HEK293T (cell line): ENCODE measurements at regions not wholly inside any gene's neighbourhood (a gene's known extent, or its start where the extent isn't known, plus 50 kb on each side); places are given as distances from the start of the nearest gene placed in this dataset.
A peak's percentile ranks its signal among the peaks of the same experiment; 100 is the strongest.

ENCODE experiments used
- CTCF ChIA-PET: fragments of 350-600 bp; formaldehyde crosslinking; extraction: SDS; loops from one replicate; lab custom pipeline; 2021; ENCODE audit warnings: antibody characterized with exemption, inconsistent platforms; lab: Yijun Ruan, JAX
- POLR2A ChIA-PET: fragments of 350-600 bp; formaldehyde crosslinking; extraction: SDS; loops from one replicate; lab custom pipeline; 2020; ENCODE audit warnings: antibody characterized with exemption, inconsistent platforms; lab: Yijun Ruan, JAX
- DNase-seq: peaks from one replicate; pipeline ENCODE4 v3.0.0; 2012; ENCODE audit warnings: mixed read lengths; ENCODE audit errors: extremely low spot score
- ARNT ChIP-seq: fragments of 450-650 bp; IDR thresholded peaks from 2 replicates; pipeline ENCODE4 v1.6.1; 2017; ENCODE audit warnings: mild to moderate bottlenecking
- BHLHE40 ChIP-seq: fragments of 450-650 bp; IDR thresholded peaks from 2 replicates; pipeline ENCODE4 v1.6.1; 2016; ENCODE audit warnings: mild to moderate bottlenecking, moderate library complexity, borderline replicate concordance
- CTBP1 ChIP-seq: fragments of 450-650 bp; IDR thresholded peaks from 2 replicates; pipeline ENCODE4 v1.6.1; 2016; ENCODE audit warnings: borderline replicate concordance
- ELF4 ChIP-seq: fragments of 450-650 bp; IDR thresholded peaks from 2 replicates; pipeline ENCODE4 v1.6.1; 2017; ENCODE audit warnings: antibody characterized with exemption
- FOXA1 ChIP-seq: fragments of 450-650 bp; IDR thresholded peaks from 2 replicates; pipeline ENCODE4 v1.6.1; 2016; ENCODE audit warnings: mild to moderate bottlenecking
- FOXK2 ChIP-seq: fragments of 450-650 bp; IDR thresholded peaks from 2 replicates; pipeline ENCODE4 v1.6.1; 2016; ENCODE audit warnings: mild to moderate bottlenecking
- FOXM1 ChIP-seq: fragments of 450-650 bp; IDR thresholded peaks from 2 replicates; pipeline ENCODE4 v1.6.1; 2017; ENCODE audit warnings: mild to moderate bottlenecking, borderline replicate concordance
- HDGF ChIP-seq: fragments of 450-650 bp; IDR thresholded peaks from 2 replicates; pipeline ENCODE4 v1.6.1; 2017; ENCODE audit warnings: antibody characterized with exemption, borderline replicate concordance
- L3MBTL2 ChIP-seq: fragments of 450-650 bp; conservative IDR thresholded peaks from 2 replicates; pipeline ENCODE4 v1.6.1; 2016; ENCODE audit warnings: mild to moderate bottlenecking
- LEF1 ChIP-seq: fragments of 450-650 bp; IDR thresholded peaks from 2 replicates; pipeline ENCODE4 v1.6.1; 2017; ENCODE audit warnings: mild to moderate bottlenecking, borderline replicate concordance
- NFRKB ChIP-seq: fragments of 450-650 bp; IDR thresholded peaks from 2 replicates; pipeline ENCODE4 v1.6.1; 2016; ENCODE audit warnings: mild to moderate bottlenecking, moderate library complexity
- SP1 ChIP-seq: fragments of 450-650 bp; IDR thresholded peaks from 2 replicates; pipeline ENCODE4 v1.6.1; 2017
- SUZ12 ChIP-seq: fragments of 450-650 bp; IDR thresholded peaks from 2 replicates; pipeline ENCODE4 v1.6.1; 2016; ENCODE audit warnings: mild to moderate bottlenecking
- TARDBP ChIP-seq: fragments of 450-650 bp; IDR thresholded peaks from 2 replicates; pipeline ENCODE4 v1.6.1; 2016
- ZNF384 ChIP-seq: fragments of 450-650 bp; IDR thresholded peaks from 2 replicates; pipeline ENCODE4 v1.6.1; 2016
- TF ChIP-seq, protein P1 (sequence below): fragments of 450-650 bp; IDR thresholded peaks from 2 replicates; pipeline ENCODE4 v1.6.1; 2016

GRCh38 chr18:22267225-22267624 lies 97.8 kb downstream of the GATA6 start:
- ChIA-PET POLR2A (no interaction called here), CTCF (interaction anchor here (1.1 kb wide), 1 partner anchor 13 kb away, joined by 3 read pairs; no protein-coding TSS in a partner anchor)
- no peak for DNase-seq
- TF ChIP-seq NFRKB (no peak), BHLHE40 (no peak), ARNT (no peak), ZNF384 (no peak), LEF1 (no peak), TARDBP (no peak), SUZ12 (no peak), CTBP1 (no peak), FOXM1 (no peak), FOXA1 (no peak), L3MBTL2 (no peak)
- TF ChIP-seq, protein P1, sequence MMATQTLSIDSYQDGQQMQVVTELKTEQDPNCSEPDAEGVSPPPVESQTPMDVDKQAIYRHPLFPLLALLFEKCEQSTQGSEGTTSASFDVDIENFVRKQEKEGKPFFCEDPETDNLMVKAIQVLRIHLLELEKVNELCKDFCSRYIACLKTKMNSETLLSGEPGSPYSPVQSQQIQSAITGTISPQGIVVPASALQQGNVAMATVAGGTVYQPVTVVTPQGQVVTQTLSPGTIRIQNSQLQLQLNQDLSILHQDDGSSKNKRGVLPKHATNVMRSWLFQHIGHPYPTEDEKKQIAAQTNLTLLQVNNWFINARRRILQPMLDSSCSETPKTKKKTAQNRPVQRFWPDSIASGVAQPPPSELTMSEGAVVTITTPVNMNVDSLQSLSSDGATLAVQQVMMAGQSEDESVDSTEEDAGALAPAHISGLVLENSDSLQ = no peak

DNA sequence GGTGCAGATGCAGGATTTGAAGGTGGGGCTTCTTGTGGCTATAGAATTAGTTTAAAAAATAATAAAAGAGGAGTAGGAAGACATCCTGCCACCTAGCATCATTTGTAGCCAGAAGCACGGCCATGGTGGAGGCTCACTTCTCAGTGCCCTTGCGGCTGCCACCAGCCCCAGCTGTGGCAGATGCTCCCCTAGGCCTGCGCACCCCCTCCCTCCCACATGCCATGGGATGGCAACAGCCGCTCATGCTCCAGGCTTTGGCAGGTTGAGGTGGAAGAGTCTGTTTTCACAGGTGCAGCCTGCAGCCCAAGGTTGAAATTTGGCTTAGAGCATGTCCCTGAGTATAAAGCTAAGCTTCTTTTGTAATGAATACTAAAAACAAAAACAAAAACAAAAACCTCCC lies 96.4 kb downstream of the GATA6 start:
- ChIA-PET POLR2A (no interaction called here), CTCF (no interaction called here)
- TF ChIP-seq SUZ12 = no peak
- TF ChIP-seq ARNT = no peak
- no peak for TF ChIP-seq ELF4
- no peak for TF ChIP-seq SP1
- no peak for TF ChIP-seq FOXA1
- TF ChIP-seq CTBP1 = no peak
- no peak for TF ChIP-seq ZNF384
- TF ChIP-seq BHLHE40 = no peak
- no peak for TF ChIP-seq FOXK2
- TF ChIP-seq L3MBTL2 = no peak
- DNase-seq = no peak

GRCh38 chr18:22260208-22260820 lies 90.9 kb downstream of the GATA6 start:
- ChIA-PET POLR2A (no interaction called here), CTCF (no interaction called here)
- no peak for DNase-seq
- TF ChIP-seq FOXA1 (no peak), SUZ12 (no peak), ARNT (no peak)
- TF ChIP-seq, protein P1 = no peak

DNA sequence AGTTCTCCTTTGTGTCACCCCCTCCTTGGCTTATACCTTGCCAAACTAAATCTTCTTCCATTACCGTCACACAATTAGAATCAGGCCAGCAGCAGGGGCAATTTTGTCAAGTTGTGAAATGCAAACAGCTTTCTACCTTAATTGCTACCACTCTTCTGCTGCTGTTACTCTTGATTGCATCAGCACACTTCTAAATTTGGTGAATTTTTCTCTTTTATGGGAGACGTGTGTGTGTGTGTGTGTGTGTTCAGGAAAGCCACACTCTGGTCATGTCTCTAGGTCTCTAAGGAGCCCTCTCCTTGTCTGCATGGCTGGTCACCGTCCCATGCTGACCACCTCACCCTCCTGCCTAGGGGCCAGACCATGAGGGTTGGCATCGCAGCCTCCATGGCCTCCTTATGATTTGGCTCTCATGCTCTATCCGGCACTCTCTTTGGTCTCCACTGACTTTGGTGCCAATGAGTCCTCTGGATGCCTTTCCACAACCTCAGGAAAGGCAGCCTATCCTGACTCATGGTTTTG lies 87.7 kb downstream of the GATA6 start:
- POLR2A ChIA-PET = interaction anchor here (0.5 kb wide), 1 partner anchor 361 kb away, joined by 4 read pairs; no protein-coding TSS in a partner anchor

DNA sequence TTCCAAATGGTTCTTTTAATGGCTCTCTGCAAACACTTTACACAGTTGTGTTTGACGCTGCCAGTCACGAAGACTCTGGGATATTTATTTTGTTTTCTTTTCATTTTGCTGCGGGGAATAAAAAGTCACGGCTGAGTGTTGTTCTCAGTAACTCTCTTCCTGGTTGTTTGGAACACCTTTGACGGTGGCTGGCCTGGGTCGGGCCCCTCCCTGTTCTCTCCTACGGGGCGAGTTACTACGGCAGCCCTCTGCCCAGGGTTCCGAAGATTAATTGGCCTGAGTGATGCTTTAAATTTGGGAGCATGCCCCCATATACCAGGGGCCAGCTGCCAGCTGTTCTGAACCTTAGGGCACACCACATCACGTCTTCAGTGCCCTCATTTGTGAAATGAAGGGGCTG lies 84.7 kb downstream of the GATA6 start:
- ChIA-PET POLR2A (interaction anchor here (0.5 to 1.0 kb wide), 2 partner anchors 10 to 93 kb away, joined by 3 read pairs; no protein-coding TSS in a partner anchor), CTCF (interaction anchor here (0.5 to 0.6 kb wide), 2 partner anchors 13 to 224 kb away, joined by 3 read pairs; no protein-coding TSS in a partner anchor)
- no peak for DNase-seq
- TF ChIP-seq L3MBTL2 (0 out of 2 replicates have a peak, but pooled peaks have one; percentile 6), ARNT (no peak), BHLHE40 (no peak), CTBP1 (no peak), FOXM1 (no peak), NFRKB (no peak)

More for the DNA sequence above, 87.7 kb downstream of the GATA6 start:
- TF ChIP-seq NFRKB (no peak), ZNF384 (no peak), ELF4 (no peak), HDGF (no peak), ARNT (no peak), FOXK2 (no peak), FOXA1 (no peak), BHLHE40 (no peak), CTBP1 (no peak), L3MBTL2 (no peak), LEF1 (no peak), FOXM1 (no peak), SP1 (no peak), SUZ12 (no peak), TARDBP (no peak)
- TF ChIP-seq, protein P1 = no peak
- CTCF ChIA-PET = interaction anchor here (0.7 to 1.1 kb wide), 2 partner anchors 9 to 306 kb away, joined by 4 to 5 read pairs; no protein-coding TSS in a partner anchor
- DNase-seq = no peak

DNA sequence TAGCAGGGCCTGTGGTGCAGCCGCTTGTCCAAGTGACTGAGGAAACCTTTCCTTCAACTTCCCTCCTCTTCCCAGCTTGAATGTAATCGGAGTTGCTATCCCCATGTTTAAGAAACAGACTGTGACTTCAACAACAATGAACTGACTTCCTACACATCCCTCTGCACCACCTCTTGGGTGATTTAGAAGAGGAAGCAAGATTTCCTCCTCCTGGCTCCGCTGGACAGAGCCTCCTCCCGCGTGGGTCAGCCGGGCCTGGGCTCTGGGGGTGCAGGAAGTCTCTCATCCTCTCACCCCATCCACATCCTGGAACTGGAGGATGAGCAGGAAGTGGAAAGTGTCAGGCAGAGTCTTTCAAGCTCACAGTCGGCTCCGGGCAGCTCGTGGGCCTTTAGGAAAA lies 84.3 kb downstream of the GATA6 start:
- no peak for TF ChIP-seq NFRKB
- 0 out of 2 replicates have a peak, but pooled peaks have one; percentile 21 for TF ChIP-seq L3MBTL2
- ChIA-PET CTCF (interaction anchor here (0.5 to 0.6 kb wide), 2 partner anchors 14 to 224 kb away, joined by 3 read pairs; no protein-coding TSS in a partner anchor), POLR2A (interaction anchor here (0.8 to 1.0 kb wide), 2 partner anchors 23 to 94 kb away, joined by 3 read pairs; no protein-coding TSS in a partner anchor)
- DNase-seq = no peak
